NT2/D1 (cell line): ENCODE measurements at regions not wholly inside any gene's neighbourhood (a gene's known extent, or its start where the extent isn't known, plus 50 kb on each side); places are given as distances from the start of the nearest gene placed in this dataset.

Experiments
- DNase-seq: peaks from one replicate; pipeline ENCODE4 v3.0.0-alpha.2; 2011; ENCODE audit warnings: low read depth, low spot score
- H3K27me3 ChIP-seq: 2 replicates; pipeline ENCODE4 v1.6.0; 2011; ENCODE audit warnings: mild to moderate bottlenecking; ENCODE audit not compliant: insufficient read length, insufficient read depth
- H3K36me3 ChIP-seq: 2 replicates; pipeline ENCODE4 v1.6.1; 2011; ENCODE audit warnings: mild to moderate bottlenecking, low read length, mixed read lengths; ENCODE audit not compliant: insufficient read depth, insufficient read length
- H3K4me1 ChIP-seq: 2 replicates; pipeline ENCODE4 v1.5.1; 2011; ENCODE audit not compliant: insufficient read depth, insufficient read length
- H3K4me3 ChIP-seq: 2 replicates; pipeline ENCODE4 v1.5.1; 2011; ENCODE audit warnings: low read depth; ENCODE audit not compliant: insufficient read length
- H3K9ac ChIP-seq: 2 replicates; pipeline ENCODE4 v1.6.0; 2011; ENCODE audit warnings: low read depth; ENCODE audit not compliant: insufficient read length
- H3K9me3 ChIP-seq: 2 replicates; pipeline ENCODE4 v1.5.1; 2011; ENCODE audit warnings: mild to moderate bottlenecking, low read length; ENCODE audit not compliant: insufficient read depth
- SUZ12 ChIP-seq: IDR thresholded peaks from 2 replicates; pipeline ENCODE4 v1.6.1; 2011; ENCODE audit not compliant: insufficient read length, insufficient read depth; ENCODE audit errors: extremely low read depth
- YY1 ChIP-seq: IDR thresholded peaks from 2 replicates; pipeline ENCODE4 v1.6.1; 2011; ENCODE audit not compliant: insufficient read length, insufficient read depth
- ZNF274 ChIP-seq: IDR thresholded peaks from 2 replicates; pipeline ENCODE4 v1.6.1; 2011; ENCODE audit warnings: mild to moderate bottlenecking, low read depth, low read length

DNA sequence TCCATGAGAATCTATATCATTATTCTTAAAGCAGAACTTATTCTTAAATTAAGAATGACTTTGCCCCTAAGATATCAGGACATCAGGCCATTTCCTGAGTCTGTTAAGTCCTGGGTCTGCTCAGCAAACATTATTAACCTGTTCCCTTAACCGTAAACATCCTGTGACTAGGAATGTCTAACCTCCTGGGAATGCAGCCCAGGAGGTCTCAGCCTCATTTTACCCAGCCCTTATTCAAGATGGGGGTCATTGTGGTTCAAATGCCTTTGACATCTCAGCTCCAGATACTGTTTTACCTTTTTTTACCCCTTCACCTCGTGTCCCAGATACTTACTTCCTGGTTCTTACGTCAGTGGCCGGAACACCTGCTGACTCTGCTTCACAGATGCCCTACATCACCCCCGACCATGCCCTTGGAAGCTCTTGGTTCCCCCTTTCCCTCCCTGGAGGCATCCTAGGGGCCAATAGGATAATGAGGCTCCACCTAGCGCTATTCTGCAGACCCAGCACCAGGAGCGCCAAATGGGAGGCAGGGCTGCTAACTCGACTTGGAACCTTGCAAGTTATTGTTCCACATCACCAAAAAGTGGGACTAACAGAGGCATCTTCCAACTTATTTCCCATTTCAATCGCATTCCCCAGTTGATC is 182.5 kb downstream of the MED10 start:
- TF ChIP-seq YY1 = no peak
- TF ChIP-seq SUZ12 = no peak
- TF ChIP-seq ZNF274 = no peak
- no peaks in the 10 kb centered on the region for H3K9me3 ChIP-seq
- no peaks in the 10 kb centered on the region for H3K27me3 ChIP-seq
- H3K9ac ChIP-seq = no peak overlapping the region
- DNase-seq = peak; percentile 13
- no peaks in the 10 kb centered on the region for H3K36me3 ChIP-seq
- H3K4me1 ChIP-seq = peaks cover under 1% of the 10 kb centered on the region
- no peak overlapping the region for H3K4me3 ChIP-seq

DNA sequence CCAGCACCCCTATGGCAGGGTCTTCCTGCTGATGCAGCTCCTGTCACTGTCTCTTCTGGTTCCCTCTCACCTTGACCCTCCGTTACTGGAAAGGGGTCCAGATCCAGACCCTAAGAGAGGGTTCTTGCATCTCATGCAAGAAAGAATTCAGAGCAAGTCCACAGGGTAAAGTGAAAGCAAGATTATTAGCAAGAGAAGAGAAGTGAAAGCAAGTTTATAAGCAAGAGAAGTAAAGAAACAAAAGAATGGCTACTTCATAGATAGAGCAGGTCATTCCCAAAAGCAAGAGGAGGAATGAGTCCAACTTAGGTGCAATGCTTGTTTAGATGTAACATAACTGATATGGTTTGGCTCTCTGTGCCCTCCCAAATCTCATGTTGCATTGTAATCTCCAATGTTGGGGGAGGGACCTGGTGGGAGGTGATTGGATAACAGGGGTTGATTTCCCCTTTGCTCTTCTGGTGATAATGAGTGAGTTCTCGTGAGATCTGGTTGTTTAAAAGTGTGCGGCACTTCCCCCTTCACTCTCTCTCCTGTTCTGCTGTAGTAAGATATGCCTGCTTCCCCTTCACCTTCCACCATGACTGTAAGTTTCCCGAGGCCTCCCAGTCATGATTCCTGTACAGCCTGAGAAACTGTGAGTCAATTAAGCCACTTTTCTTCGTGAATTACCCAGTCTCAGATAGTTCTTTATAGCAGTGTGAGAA is 183.3 kb downstream of the MED10 start:
- DNase-seq = no peak
- Histone ChIP-seq H3K36me3 (no peaks in the 10 kb centered on the region), H3K4me3 (no peak overlapping the region), H3K27me3 (no peaks in the 10 kb centered on the region), H3K9ac (no peak overlapping the region), H3K4me1 (peaks cover 2% of the 10 kb centered on the region), H3K9me3 (no peaks in the 10 kb centered on the region)
- no peak for TF ChIP-seq YY1
- TF ChIP-seq SUZ12 = no peak
- no peak for TF ChIP-seq ZNF274

DNA sequence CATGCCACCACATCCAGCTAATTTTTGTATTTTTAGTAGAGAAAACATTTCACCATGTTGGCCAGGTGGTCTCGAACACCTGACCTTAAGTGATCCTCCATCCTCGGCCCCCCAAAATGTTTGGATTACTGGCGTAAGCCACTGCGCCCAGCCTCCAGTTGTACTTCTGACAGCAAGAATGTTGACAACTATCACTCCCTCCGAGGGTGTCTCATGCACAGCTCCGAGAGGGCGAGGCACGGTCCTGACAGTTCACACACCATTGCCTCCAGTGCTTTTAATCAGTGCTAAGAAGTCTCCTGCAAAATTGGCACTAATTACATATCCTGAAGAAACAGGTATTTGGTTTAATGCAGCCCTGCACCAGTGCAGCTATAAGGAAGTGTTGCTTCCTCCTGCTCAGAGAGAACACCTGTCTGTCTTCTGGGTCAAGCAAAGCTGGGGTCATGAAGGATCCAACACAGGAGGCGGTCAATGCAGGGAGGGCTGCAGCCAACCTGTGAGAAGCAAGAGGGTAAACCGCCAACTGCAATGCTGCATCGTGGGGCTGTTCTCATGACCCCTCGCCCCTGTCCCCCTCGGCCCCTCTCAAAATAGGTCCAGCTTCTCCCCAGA is 184.0 kb downstream of the MED10 start:
- Histone ChIP-seq H3K9me3 (no peaks in the 10 kb centered on the region), H3K4me1 (peaks cover 2% of the 10 kb centered on the region), H3K27me3 (no peaks in the 10 kb centered on the region), H3K4me3 (no peak overlapping the region), H3K36me3 (no peaks in the 10 kb centered on the region), H3K9ac (no peak overlapping the region)
- TF ChIP-seq ZNF274 (no peak), SUZ12 (no peak), YY1 (no peak)
- no peak for DNase-seq

DNA sequence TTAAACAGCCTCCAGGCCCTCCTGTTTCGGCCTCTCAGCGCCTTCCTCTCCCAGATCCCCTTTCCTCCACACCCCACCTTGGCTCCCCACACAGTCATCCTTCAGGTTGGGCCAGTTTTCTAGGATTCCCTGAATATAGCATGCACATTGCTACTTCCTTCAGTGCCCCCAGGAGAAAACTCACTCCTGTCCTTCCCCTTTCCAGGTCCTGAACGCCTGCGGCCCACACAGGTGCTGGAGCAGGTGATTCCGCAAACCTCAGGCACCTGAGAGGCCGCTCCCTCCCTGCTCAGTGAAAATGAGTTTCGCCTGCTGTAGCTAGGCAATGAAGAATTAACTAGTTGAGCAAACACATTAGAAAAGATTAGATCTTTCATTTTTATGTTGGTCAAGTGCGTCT is 185.0 kb downstream of the MED10 start:
- Histone ChIP-seq H3K9ac (no peak overlapping the region), H3K4me3 (no peak overlapping the region), H3K36me3 (no peaks in the 10 kb centered on the region), H3K4me1 (peaks cover 2% of the 10 kb centered on the region), H3K27me3 (no peaks in the 10 kb centered on the region), H3K9me3 (no peaks in the 10 kb centered on the region)
- TF ChIP-seq SUZ12 (no peak), ZNF274 (no peak), YY1 (no peak)
- DNase-seq = no peak

DNA sequence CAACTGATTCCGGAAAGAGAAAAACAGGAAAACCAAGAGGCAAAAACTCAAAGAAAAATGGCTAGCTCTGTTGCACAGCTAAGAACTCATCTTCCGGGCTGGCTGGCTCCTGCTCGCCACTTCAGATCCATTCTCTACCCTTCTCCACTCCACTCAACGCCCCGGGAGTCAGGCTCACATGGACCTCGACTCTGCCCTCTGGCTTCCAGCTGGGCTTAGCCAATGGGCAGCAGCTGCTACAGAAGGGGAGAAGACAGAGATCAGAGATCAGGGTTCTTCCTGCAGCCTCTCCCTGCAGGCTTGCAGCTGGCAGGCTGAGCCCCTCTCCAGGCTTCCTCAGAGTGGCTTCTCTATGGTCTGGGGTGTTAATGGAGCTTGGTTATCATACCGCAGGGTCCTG is 187.5 kb downstream of the MED10 start:
- no peak for DNase-seq
- H3K36me3 ChIP-seq = no peaks in the 10 kb centered on the region
- peaks cover 2% of the 10 kb centered on the region for H3K4me1 ChIP-seq
- H3K9ac ChIP-seq = no peak overlapping the region
- no peaks in the 10 kb centered on the region for H3K9me3 ChIP-seq
- H3K27me3 ChIP-seq = no peaks in the 10 kb centered on the region
- TF ChIP-seq YY1 = no peak
- TF ChIP-seq SUZ12 = no peak
- TF ChIP-seq ZNF274 = no peak
- H3K4me3 ChIP-seq = no peak overlapping the region

DNA sequence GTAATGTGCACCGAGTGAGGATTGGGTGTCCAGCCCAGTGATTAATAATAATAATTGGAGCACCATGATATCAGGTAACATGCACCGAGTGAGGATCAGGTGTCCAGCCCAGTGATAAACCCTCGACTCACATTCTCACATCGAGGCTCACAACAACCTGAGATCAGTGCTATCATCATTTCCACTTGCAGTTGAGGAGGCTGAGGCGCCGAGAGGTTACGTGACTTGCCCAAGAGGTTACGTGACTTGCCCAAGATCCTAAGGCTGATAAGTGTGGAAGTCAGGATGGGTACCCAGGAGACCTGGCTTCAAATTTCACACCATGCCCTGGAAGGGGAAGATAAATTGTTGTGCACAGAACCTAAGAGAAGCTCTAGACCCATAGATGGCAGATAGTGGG is 189.4 kb downstream of the MED10 start:
- Histone ChIP-seq H3K9me3 (no peaks in the 10 kb centered on the region), H3K4me1 (peaks cover 2% of the 10 kb centered on the region), H3K36me3 (no peaks in the 10 kb centered on the region), H3K27me3 (no peaks in the 10 kb centered on the region), H3K9ac (no peak overlapping the region), H3K4me3 (no peak overlapping the region)
- no peak for DNase-seq
- TF ChIP-seq YY1 (no peak), ZNF274 (no peak), SUZ12 (no peak)

DNA sequence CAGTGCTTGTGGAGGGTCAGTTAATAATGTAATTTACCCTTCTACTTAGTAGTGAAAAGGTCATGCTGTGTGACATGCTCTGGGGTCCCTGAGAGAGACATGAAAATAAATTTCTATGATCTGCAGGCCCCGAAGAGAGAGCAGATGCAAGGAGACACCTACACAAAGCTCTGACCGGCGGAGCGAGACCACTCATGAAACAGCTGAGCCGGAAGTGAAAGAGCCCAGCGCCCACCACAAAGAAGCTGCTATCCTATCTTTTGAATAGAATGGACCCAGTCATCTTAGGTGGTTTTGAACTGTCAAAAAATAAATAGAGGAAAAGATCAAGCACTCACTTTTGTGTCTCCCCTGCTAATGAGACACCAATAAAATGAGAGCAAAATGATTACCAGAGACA is 190.0 kb downstream of the MED10 start:
- H3K9ac ChIP-seq = no peak overlapping the region
- no peak for DNase-seq
- TF ChIP-seq ZNF274 (no peak), YY1 (no peak), SUZ12 (no peak)

More for the DNA sequence above, 190.0 kb downstream of the MED10 start:
- Histone ChIP-seq H3K9me3 (no peaks in the 10 kb centered on the region), H3K27me3 (no peaks in the 10 kb centered on the region), H3K4me1 (peaks cover 2% of the 10 kb centered on the region), H3K4me3 (no peak overlapping the region), H3K36me3 (no peaks in the 10 kb centered on the region)
